Coronary artery (tissue), 2 donors: ENCODE measurements at regions not wholly inside any gene's neighbourhood (a gene's known extent, or its start where the extent isn't known, plus 50 kb on each side); places are given as distances from the start of the nearest gene placed in this dataset.

ENCODE experiments used
- DNase-seq: peaks from one replicate; pipeline ENCODE4 v3.0.0-alpha.2; 2017; ENCODE audit warnings: low spot score
- H3K27ac ChIP-seq, 2 donors: fragments of 200-600 bp; sonication (generic); one replicate each; pipeline ENCODE4 v1.5.1; 2016 to 2019
- H3K4me3 ChIP-seq: fragments of 200-600 bp; sonication (generic); 2 replicates; pipeline ENCODE4 v1.5.1; 2016; ENCODE audit warnings: mild to moderate bottlenecking, moderate library complexity
- CTCF ChIP-seq: fragments of 200-600 bp; sonication (generic); IDR thresholded peaks from one replicate; pipeline ENCODE4 v1.5.1; 2019; ENCODE audit warnings: antibody characterized with exemption

- Histone ChIP-seq H3K4me3 (no peak overlapping the region), H3K27ac (no peak overlapping the region)
- TF ChIP-seq CTCF = no peak
- no peak for DNase-seq
These were observed 1069.9 kb upstream of the ADGRL4 start for GRCh38 chr1:80076469-80076868.

GRCh38 chr1:80075351-80075750 is 1068.8 kb upstream of the ADGRL4 start:
- TF ChIP-seq CTCF = no peak
- DNase-seq = no peak
- Histone ChIP-seq H3K4me3 (no peak overlapping the region), H3K27ac (no peak overlapping the region)

- DNase-seq = no peak
- TF ChIP-seq CTCF = no peak
- no peak overlapping the region for H3K4me3 ChIP-seq
- H3K27ac ChIP-seq = no peak overlapping the region
These were observed 1066.0 kb upstream of the ADGRL4 start for GRCh38 chr1:80072563-80072962.

- Histone ChIP-seq H3K4me3 (no peak overlapping the region), H3K27ac (no peak overlapping the region)
- DNase-seq = no peak
- no peak for TF ChIP-seq CTCF
These were observed 1059.5 kb upstream of the ADGRL4 start for GRCh38 chr1:80066060-80066459.

- DNase-seq = no peak
- no peak overlapping the region for H3K27ac ChIP-seq
- H3K4me3 ChIP-seq = no peak overlapping the region
- no peak for TF ChIP-seq CTCF
These were observed 1058.0 kb upstream of the ADGRL4 start for GRCh38 chr1:80064524-80064923.

- DNase-seq = no peak
- no peak overlapping the region for H3K27ac ChIP-seq
- no peak for TF ChIP-seq CTCF
- H3K4me3 ChIP-seq = no peak overlapping the region
These were observed 1053.4 kb upstream of the ADGRL4 start for GRCh38 chr1:80059940-80060339.

GRCh38 chr1:80056179-80056578 is 1049.6 kb upstream of the ADGRL4 start:
- Histone ChIP-seq H3K27ac (no peak overlapping the region), H3K4me3 (no peak overlapping the region)
- DNase-seq = no peak
- no peak for TF ChIP-seq CTCF
